ENCODE measurements at regions not wholly inside any gene's neighbourhood (a gene's known extent, or its start where the extent isn't known, plus 50 kb on each side); places are given as distances from the start of the nearest gene placed in this dataset.
A peak's percentile ranks its signal among the peaks of the same experiment; 100 is the strongest.
"Not testable (repeated sequence)": the region's sequence is repeated elsewhere in the genome, so short reads cannot be mapped to it uniquely, and the experiment has no call there.

DNA sequence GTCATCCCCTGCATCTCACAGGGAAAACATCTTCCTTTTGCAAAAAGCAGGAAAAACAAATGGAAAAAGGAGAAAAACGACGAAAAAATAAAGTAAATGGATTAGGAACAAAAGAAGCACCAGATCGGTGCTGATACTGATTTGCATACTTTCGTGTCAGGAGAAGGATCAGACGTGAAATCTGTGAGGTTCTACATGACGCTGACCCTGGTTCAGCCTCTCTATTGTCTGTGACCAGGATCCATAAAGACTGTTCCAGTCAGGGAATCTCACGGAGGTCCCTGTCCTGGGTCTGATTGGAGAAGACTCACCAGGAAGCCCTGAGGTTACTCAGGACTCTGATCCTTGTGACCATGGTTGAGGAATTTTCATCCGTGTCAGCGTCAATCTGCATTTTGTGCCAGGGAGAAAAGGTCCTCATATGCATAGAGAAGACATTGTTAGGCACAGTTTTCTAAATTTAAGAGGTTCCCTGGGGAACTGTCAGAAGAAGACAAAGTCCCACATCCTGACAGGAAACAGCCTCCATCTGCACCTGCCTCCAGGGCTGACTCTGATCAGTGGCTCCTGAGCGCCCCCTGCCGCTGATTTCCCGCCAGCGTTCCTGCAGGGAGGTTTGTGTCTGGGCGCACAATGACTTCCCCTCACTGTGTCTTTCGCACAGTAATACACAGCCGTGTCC lies 808.2 kb downstream of the TMEM121 start:
- H3K27ac Mint-ChIP-seq; H3K4me1 Mint-ChIP-seq; H3K36me3 Mint-ChIP-seq; intact Hi-C loops (cut with micrococcal nuclease); H3K36me3 ChIP-seq (ENCODE audit: control insufficient read depth, insufficient read depth, low read length); H3K4me3 Mint-ChIP-seq; H3K27ac ChIP-seq (ENCODE audit: low read length); H3K4me1 ChIP-seq (ENCODE audit: control insufficient read depth, insufficient read depth, low read length); ATAC-seq; H3K9me3 Mint-ChIP-seq; H3K4me3 ChIP-seq (ENCODE audit: low read length); H3K27me3 ChIP-seq (ENCODE audit: control insufficient read depth, insufficient read depth, low read length); H3K9me3 ChIP-seq (ENCODE audit: control insufficient read depth, insufficient read depth, low read length): not testable (repeated sequence)
- peak in 1 of 2 donors; percentile 70 for DNase-seq
- WGBS (ENCODE audit: insufficient coverage): 28% methylated on average over 14 of the region's 16 CpGs
- H3K27me3 Mint-ChIP-seq (ENCODE audit: low read depth in 2 of 2): peaks cover 4 to 18% of the 10 kb centered on the region in 2 donors
- TF ChIP-seq CTCF (IDR thresholded peaks at IDR 0.05): peak; percentile 27

- H3K4me3 Mint-ChIP-seq; ATAC-seq; DNase-seq; H3K4me3 ChIP-seq (ENCODE audit: low read length); H3K9me3 Mint-ChIP-seq; H3K4me1 Mint-ChIP-seq; intact Hi-C loops (cut with micrococcal nuclease); H3K27ac Mint-ChIP-seq; H3K4me1 ChIP-seq (ENCODE audit: control insufficient read depth, insufficient read depth, low read length); H3K36me3 ChIP-seq (ENCODE audit: control insufficient read depth, insufficient read depth, low read length); H3K27me3 ChIP-seq (ENCODE audit: control insufficient read depth, insufficient read depth, low read length); H3K36me3 Mint-ChIP-seq; H3K9me3 ChIP-seq (ENCODE audit: control insufficient read depth, insufficient read depth, low read length); H3K27ac ChIP-seq (ENCODE audit: low read length): not testable (repeated sequence)
- WGBS (ENCODE audit: insufficient coverage): 43% methylated on average over 4 of the region's 6 CpGs
- H3K27me3 Mint-ChIP-seq (ENCODE audit: low read depth in 2 of 2): peaks cover 4 to 17% of the 10 kb centered on the region in 2 donors
Measured at GRCh38 chr14:106335110-106335429, 808.7 kb downstream of the TMEM121 start.

- H3K27me3 Mint-ChIP-seq (ENCODE audit: low read depth in 2 of 2); H3K9me3 ChIP-seq (ENCODE audit: control insufficient read depth, insufficient read depth, low read length); H3K4me3 ChIP-seq (ENCODE audit: low read length); H3K9me3 Mint-ChIP-seq; H3K27ac ChIP-seq (ENCODE audit: low read length); ATAC-seq; H3K4me1 ChIP-seq (ENCODE audit: control insufficient read depth, insufficient read depth, low read length); DNase-seq; intact Hi-C loops (cut with micrococcal nuclease); H3K4me3 Mint-ChIP-seq; H3K36me3 ChIP-seq (ENCODE audit: control insufficient read depth, insufficient read depth, low read length); H3K27ac Mint-ChIP-seq; H3K36me3 Mint-ChIP-seq; H3K4me1 Mint-ChIP-seq; H3K27me3 ChIP-seq (ENCODE audit: control insufficient read depth, insufficient read depth, low read length): not testable (repeated sequence)
- WGBS (ENCODE audit: insufficient coverage): 77% methylated on average over 8 of the region's 15 CpGs
Measured at GRCh38 chr14:106338775-106339174, 812.4 kb downstream of the TMEM121 start.

GRCh38 chr14:106340658-106341057 lies 814.3 kb downstream of the TMEM121 start:
- H3K36me3 Mint-ChIP-seq; intact Hi-C loops (cut with micrococcal nuclease); H3K27ac ChIP-seq (ENCODE audit: low read length); H3K36me3 ChIP-seq (ENCODE audit: control insufficient read depth, insufficient read depth, low read length); H3K9me3 Mint-ChIP-seq; H3K4me3 ChIP-seq (ENCODE audit: low read length); DNase-seq; H3K4me1 ChIP-seq (ENCODE audit: control insufficient read depth, insufficient read depth, low read length); H3K4me3 Mint-ChIP-seq; H3K27me3 Mint-ChIP-seq (ENCODE audit: low read depth in 2 of 2); H3K4me1 Mint-ChIP-seq; H3K27me3 ChIP-seq (ENCODE audit: control insufficient read depth, insufficient read depth, low read length); H3K9me3 ChIP-seq (ENCODE audit: control insufficient read depth, insufficient read depth, low read length); H3K27ac Mint-ChIP-seq: not testable (repeated sequence)
- peak in 2 of 3 donors; percentile 40 to 47 for ATAC-seq
- 64% methylated on average over 2 of the region's 4 CpGs for WGBS (ENCODE audit: insufficient coverage)

GRCh38 chr14:106341161-106341560 lies 814.8 kb downstream of the TMEM121 start:
- H3K36me3 Mint-ChIP-seq; H3K4me3 ChIP-seq (ENCODE audit: low read length); H3K27me3 ChIP-seq (ENCODE audit: control insufficient read depth, insufficient read depth, low read length); H3K4me1 Mint-ChIP-seq; H3K27ac ChIP-seq (ENCODE audit: low read length); H3K4me1 ChIP-seq (ENCODE audit: control insufficient read depth, insufficient read depth, low read length); intact Hi-C loops (cut with micrococcal nuclease); H3K27ac Mint-ChIP-seq; H3K36me3 ChIP-seq (ENCODE audit: control insufficient read depth, insufficient read depth, low read length); H3K9me3 ChIP-seq (ENCODE audit: control insufficient read depth, insufficient read depth, low read length); DNase-seq; H3K9me3 Mint-ChIP-seq; H3K4me3 Mint-ChIP-seq: not testable (repeated sequence)
- peak in 2 of 3 donors; percentile 56 to 61 for ATAC-seq
- WGBS (ENCODE audit: insufficient coverage): 64% methylated on average over 4 of the region's 5 CpGs
- peaks cover 10 to 12% of the 10 kb centered on the region in 2 donors for H3K27me3 Mint-ChIP-seq (ENCODE audit: low read depth in 2 of 2)

Measured in natural killer cell (primary cell).